Activated CD4-positive, alpha-beta T cell treated with anti-CD3 and anti-CD28 coated beads, Interleukin-2, Interleukin-6, amounts not matched to agents 100 ng/mL and 50 ng/mL, durations not matched to agents 16 hours and 8 hours (primary cell): ENCODE measurements at regions not wholly inside any gene's neighbourhood (a gene's known extent, or its start where the extent isn't known, plus 50 kb on each side); places are given as distances from the start of the nearest gene placed in this dataset.

Experiments used
- DNase-seq: peaks from one replicate; pipeline ENCODE4 v3.0.0-alpha.2; 2020

DNA sequence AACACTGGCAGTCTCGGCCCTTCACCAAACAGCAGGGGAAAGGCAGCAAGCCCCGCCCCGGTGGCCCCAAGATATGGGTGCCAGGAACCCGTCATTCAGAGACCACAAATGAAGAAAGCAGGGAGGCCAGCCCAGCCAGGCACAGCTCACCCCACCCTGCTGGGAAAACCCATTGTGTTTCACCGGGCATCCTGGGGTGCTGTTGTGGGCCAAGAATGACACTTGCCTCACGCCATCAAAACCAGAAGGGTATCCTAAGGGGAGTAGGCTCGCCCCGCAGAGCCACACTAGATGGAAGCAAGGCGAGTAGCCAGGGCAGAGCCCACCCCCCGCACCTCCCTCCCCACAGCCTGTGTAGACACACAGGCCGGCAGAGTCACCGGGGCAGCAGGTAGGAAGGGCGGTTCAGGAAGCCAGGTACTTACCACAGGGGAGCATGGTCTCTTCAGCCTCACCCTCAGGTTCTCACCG, 72.5 kb upstream of the KCNMA1 start:
- DNase-seq, result peak; percentile 74

- no peak for DNase-seq
These were observed 70.0 kb upstream of the KCNMA1 start for GRCh38 chr10:77707570-77707969.

DNA sequence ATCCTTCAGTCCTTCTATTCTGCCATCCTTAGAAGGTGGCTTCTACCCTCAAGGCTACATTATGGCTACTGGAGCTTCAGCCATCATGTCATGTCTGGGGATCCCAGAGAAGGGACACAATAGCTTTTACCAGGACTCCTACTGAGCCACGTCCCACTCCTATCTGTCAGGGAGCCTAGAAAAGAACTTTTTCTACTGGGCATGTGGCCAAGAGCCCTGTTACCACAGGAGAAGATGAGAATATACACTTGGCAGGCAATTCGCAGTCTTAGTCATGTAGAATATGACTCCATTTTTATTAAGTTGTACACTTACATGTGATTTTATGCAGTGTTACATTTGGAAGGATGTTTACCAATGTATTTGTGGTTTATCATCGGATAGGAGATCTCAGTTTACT, 64.6 kb upstream of the KCNMA1 start:
- DNase-seq, result peak; percentile 21

DNA sequence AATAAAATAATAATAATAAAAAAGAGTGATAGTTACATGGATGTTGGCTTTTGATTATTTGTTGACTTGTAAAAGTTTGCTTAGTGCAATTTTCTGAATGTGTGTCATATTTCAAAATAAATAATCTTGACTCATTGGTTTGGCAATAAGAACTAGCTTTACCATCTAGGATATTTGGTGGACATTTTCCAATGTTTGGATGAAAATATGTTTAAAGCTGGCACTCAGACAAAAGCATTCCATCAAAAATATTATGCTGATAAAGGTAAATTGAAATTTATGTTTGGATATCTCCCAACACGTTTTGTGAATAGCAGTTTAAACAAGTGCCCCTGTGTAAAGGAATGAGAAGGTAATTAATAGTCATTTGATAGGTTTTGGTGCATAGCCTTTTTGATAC, 62.5 kb upstream of the KCNMA1 start:
- no peak for DNase-seq

DNA sequence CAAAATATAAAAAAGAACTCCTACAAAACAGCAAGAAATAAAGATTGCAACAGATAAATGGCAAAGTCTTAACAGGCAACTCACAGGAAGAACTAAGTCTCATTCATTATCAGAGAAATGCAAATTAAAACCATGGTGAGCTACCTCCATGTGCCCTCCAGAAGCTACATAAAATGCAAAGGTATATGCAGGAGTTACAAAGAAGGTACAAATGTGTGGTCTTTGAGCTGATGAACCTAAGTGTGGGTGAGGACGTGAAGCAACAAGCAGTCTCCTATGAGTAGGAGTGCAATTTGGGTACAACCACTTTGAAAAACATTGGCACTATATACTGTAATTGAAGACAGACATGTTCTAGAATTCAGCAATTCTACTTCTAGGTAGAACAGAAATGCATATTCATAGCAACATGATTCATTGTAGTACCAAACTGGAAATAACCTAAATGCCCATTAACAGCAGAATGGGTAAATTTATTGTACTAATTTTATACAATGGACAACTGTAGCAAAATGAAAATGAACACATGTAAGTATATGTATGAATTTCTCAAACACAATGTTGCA, 61.6 kb upstream of the KCNMA1 start:
- no peak for DNase-seq

DNA sequence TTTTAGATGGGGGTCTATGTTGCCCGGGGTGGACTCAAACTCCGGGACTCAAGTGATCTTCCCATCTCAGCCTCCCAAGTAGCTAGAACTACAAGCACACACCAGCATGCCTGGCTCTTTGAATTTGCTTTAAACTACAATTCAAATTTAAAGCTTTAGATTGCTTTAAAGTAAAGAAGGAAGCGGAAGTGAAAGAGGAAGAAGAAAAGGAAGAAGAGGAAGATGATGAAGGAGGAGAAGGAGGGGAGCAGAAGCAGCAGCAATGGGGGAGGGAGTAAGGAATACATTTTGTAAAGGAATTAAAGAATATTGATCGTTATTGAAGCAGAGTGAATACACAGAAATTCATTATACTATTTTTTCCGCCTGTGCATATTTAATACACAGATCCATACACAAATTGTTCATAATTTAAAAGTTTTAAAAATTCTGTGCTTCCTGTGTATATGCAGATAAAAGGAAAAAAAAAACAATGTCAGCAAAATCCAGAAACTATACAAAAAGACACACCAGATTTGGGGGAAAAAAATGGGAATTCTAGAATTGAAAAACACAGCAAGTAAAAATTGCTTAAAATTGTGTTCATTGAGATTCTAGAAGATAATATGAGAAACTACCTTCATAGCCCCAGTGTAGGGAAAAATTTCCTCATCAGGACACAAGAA, 60.8 kb upstream of the KCNMA1 start:
- DNase-seq, result no peak

GRCh38 chr10:77696584-77696983, 59.0 kb upstream of the KCNMA1 start:
- no peak for DNase-seq

DNA sequence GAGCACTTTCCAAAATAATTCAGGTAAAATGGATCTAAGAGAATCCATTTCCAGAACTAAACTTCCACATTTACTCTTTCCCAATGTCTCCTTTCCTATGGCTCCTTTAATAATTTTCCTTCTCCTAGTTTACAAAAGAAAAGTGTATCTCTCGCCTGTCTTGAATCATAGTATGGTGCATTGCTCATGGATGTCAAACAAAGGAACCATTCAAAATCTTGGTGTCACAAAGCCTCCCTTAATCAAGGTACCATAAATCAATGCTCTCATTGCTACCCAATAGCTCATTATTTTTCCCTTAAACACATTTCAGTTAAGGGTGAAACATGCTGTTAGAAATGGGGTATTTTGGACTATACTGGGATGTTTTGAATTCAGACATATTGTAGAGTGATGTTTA, 57.6 kb upstream of the KCNMA1 start:
- no peak for DNase-seq

GRCh38 chr10:77692782-77693181, 55.2 kb upstream of the KCNMA1 start:
- DNase-seq, result no peak

- no peak for DNase-seq
These were observed 51.7 kb upstream of the KCNMA1 start for GRCh38 chr10:77689339-77689738.

- DNase-seq, result no peak
These were observed 50.0 kb upstream of the KCNMA1 start for GRCh38 chr10:77687621-77688020.
